Sigmoid colon (tissue), 6 donors: ENCODE measurements at regions not wholly inside any gene's neighbourhood (a gene's known extent, or its start where the extent isn't known, plus 50 kb on each side); places are given as distances from the start of the nearest gene placed in this dataset.

Experiments
- DNase-seq: peaks from one replicate; pipeline ENCODE4 v3.0.0-alpha.2; 2019
- H3K27ac ChIP-seq, 4 donors: fragments of 200-600 bp; sonication (generic); one replicate each; pipeline ENCODE4 v1.5.1; 2016 to 2019; ENCODE audit warnings: mild to moderate bottlenecking in 1 of 4
- H3K27me3 ChIP-seq, 3 donors: fragments of 200-600 bp; sonication (generic); one replicate each; pipeline ENCODE4 v1.5.1; 2019; ENCODE audit warnings: mild to moderate bottlenecking in 1 of 3
- H3K36me3 ChIP-seq, 4 donors: fragments of 200-600 bp; sonication (generic); one replicate each; pipeline ENCODE4 v1.5.1; 2016 to 2019
- H3K4me1 ChIP-seq, 4 donors: fragments of 200-600 bp; sonication (generic); one replicate each; pipeline ENCODE4 v1.5.1; 2017 to 2019
- H3K4me3 ChIP-seq, 4 donors: fragments of 200-600 bp; sonication (generic); one replicate each; pipeline ENCODE4 v1.5.1; 2017 to 2019; ENCODE audit warnings: mild to moderate bottlenecking in 2 of 4, moderate library complexity in 1 of 4
- H3K9me3 ChIP-seq, 4 donors: fragments of 200-600 bp in 3 of 4; sonication (generic) in 3 of 4; one replicate each; pipeline versions ENCODE4 v1.5.1 to v1.6.1; 2013 to 2019
- CTCF ChIP-seq, 4 experiments: fragments of 450-650 bp in 3 of 4; fragments of 200-600 bp in 1 of 4; IDR thresholded peaks; one replicate each; pipeline ENCODE4 v1.5.1; 2016 to 2019; ENCODE audit warnings: antibody characterized with exemption in 4 of 4, mild to moderate bottlenecking in 3 of 4, moderate library complexity in 2 of 4
- EP300 ChIP-seq, 4 donors: sonication (generic); formaldehyde crosslinking; IDR thresholded peaks; one replicate each; pipeline ENCODE4 v1.6.1; 2017; ENCODE audit warnings: antibody characterized with exemption in 4 of 4
- POLR2A ChIP-seq, 2 donors: fragments of 450-650 bp; IDR thresholded peaks; one replicate each; pipeline ENCODE4 v1.6.1; 2016; ENCODE audit warnings: antibody characterized with exemption in 2 of 2, mild to moderate bottlenecking in 2 of 2, moderate library complexity in 2 of 2
- POLR2AphosphoS5 ChIP-seq, 4 donors: sonication (generic); formaldehyde crosslinking; IDR thresholded peaks; one replicate each; pipeline ENCODE4 v1.6.1; 2017; ENCODE audit warnings: antibody characterized with exemption in 4 of 4
- whole genome bisulfite sequencing, 2 donors: extraction: QIAGEN DNeasy Blood & Tissue Kit; methylation state at CpG; one replicate each; pipeline ENCODE4 v1.1.7; 2013; 5-methylcytosine and 5-hydroxymethylcytosine counted together
- intact Hi-C: fragments of 100-400 bp; cut with DNase I; formaldehyde crosslinking; loops from one replicate; pipeline ENCODE4 v1.15.1; 2023
- donor health status: healthy with polysubstance abuse.
- donor health status: healthy.

GRCh38 chr2:105521616-105522015 is 122.8 kb upstream of the FHL2 start:
- WGBS, 2 donors = 74 to 93% methylated on average over 6 of the region's 6 CpGs
- no peak overlapping the region for H3K27ac ChIP-seq
- DNase-seq = no peak
- intact Hi-C loops = loop anchor here (1.0 kb wide), 1 partner anchor 151 kb away; no protein-coding TSS in a partner anchor
- no peak for TF ChIP-seq POLR2A (IDR thresholded peaks at IDR 0.05)
- no peak for TF ChIP-seq CTCF (IDR thresholded peaks at IDR 0.05)
- TF ChIP-seq EP300 (IDR thresholded peaks at IDR 0.05) = no peak
- no peak for TF ChIP-seq POLR2AphosphoS5 (IDR thresholded peaks at IDR 0.05)
- peaks cover 0 to 15% (median 10%) of the 10 kb centered on the region in 4 donors for H3K4me1 ChIP-seq
- H3K9me3 ChIP-seq = no peaks in the 10 kb centered on the region
- no peaks in the 10 kb centered on the region for H3K36me3 ChIP-seq
- H3K4me3 ChIP-seq = no peak overlapping the region
- H3K27me3 ChIP-seq = no peaks in the 10 kb centered on the region

GRCh38 chr2:105521176-105521575 is 122.3 kb upstream of the FHL2 start:
- no peak overlapping the region for H3K4me3 ChIP-seq
- DNase-seq = no peak
- H3K9me3 ChIP-seq = no peaks in the 10 kb centered on the region
- WGBS, 2 donors = 0 to 15% methylated on average over 1 of the region's 1 CpG
- H3K4me1 ChIP-seq = peaks cover 0 to 15% (median 10%) of the 10 kb centered on the region in 4 donors
- intact Hi-C loops = loop anchor here (1.0 kb wide), 1 partner anchor 151 kb away; no protein-coding TSS in a partner anchor
- no peaks in the 10 kb centered on the region for H3K36me3 ChIP-seq
- TF ChIP-seq POLR2A (IDR thresholded peaks at IDR 0.05) (no peak), CTCF (IDR thresholded peaks at IDR 0.05) (peak in 3 of 4 experiments; percentile 34 to 53 (median 52)), EP300 (IDR thresholded peaks at IDR 0.05) (no peak), POLR2AphosphoS5 (IDR thresholded peaks at IDR 0.05) (no peak)
- no peak overlapping the region for H3K27ac ChIP-seq
- H3K27me3 ChIP-seq = no peaks in the 10 kb centered on the region

- DNase-seq = no peak
- Histone ChIP-seq H3K4me3 (no peak overlapping the region), H3K36me3 (no peaks in the 10 kb centered on the region), H3K27me3 (no peaks in the 10 kb centered on the region), H3K4me1 (peaks cover 0 to 27% (median 18%) of the 10 kb centered on the region in 4 donors), H3K9me3 (no peaks in the 10 kb centered on the region), H3K27ac (no peak overlapping the region)
- no peak for TF ChIP-seq POLR2AphosphoS5 (IDR thresholded peaks at IDR 0.05)
- TF ChIP-seq POLR2A (IDR thresholded peaks at IDR 0.05) = no peak
- TF ChIP-seq CTCF (IDR thresholded peaks at IDR 0.05) = no peak
- no peak for TF ChIP-seq EP300 (IDR thresholded peaks at IDR 0.05)
- intact Hi-C loops = no loop called here
- 79 to 85% methylated on average over 3 of the region's 3 CpGs for WGBS, 2 donors
Measured at GRCh38 chr2:105519516-105519915, 120.7 kb upstream of the FHL2 start.

GRCh38 chr2:105518897-105519296 is 120.0 kb upstream of the FHL2 start:
- 90 to 92% methylated on average over 6 of the region's 6 CpGs for WGBS, 2 donors
- Histone ChIP-seq H3K36me3 (no peaks in the 10 kb centered on the region), H3K4me1 (peaks cover 0 to 27% (median 18%) of the 10 kb centered on the region in 4 donors), H3K4me3 (no peak overlapping the region), H3K27me3 (no peaks in the 10 kb centered on the region), H3K9me3 (no peaks in the 10 kb centered on the region), H3K27ac (no peak overlapping the region)
- intact Hi-C loops = no loop called here
- DNase-seq = no peak
- TF ChIP-seq EP300 (IDR thresholded peaks at IDR 0.05) = no peak
- no peak for TF ChIP-seq CTCF (IDR thresholded peaks at IDR 0.05)
- no peak for TF ChIP-seq POLR2AphosphoS5 (IDR thresholded peaks at IDR 0.05)
- TF ChIP-seq POLR2A (IDR thresholded peaks at IDR 0.05) = no peak
